ENCODE measurements at regions not wholly inside any gene's neighbourhood (a gene's known extent, or its start where the extent isn't known, plus 50 kb on each side); places are given as distances from the start of the nearest gene placed in this dataset.

DNA sequence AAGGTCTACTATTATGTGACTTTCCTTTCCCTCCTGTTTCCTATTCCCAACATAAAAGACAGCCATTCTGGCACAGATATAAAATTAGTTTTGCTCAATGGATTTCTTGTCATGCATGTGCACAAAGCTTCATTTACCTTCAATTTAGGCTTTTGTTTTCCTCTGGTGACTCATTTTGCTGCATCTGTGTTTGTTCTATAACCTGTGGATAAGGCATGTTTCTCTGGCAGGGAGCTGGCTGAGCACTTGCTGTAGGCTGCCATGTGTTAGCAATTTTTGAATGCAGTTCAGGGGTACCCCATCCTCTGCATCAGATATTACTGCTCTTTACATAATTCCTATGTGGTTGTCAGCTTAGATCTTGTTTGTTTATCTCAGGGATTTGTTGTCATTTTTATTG, 202.8 kb upstream of the GRID2 start:
- no peaks in the 10 kb centered on the region for H3K9me3 Mint-ChIP-seq
- no peaks in the 10 kb centered on the region for H3K36me3 Mint-ChIP-seq (ENCODE audit: low read depth)
- H3K4me3 Mint-ChIP-seq, result no peak overlapping the region
- DNase-seq (ENCODE audit: low read depth, low spot score), result no peak
- no peak overlapping the region for H3K27ac Mint-ChIP-seq (ENCODE audit: unreplicated experiment)
- TF ChIP-seq, protein P1, sequence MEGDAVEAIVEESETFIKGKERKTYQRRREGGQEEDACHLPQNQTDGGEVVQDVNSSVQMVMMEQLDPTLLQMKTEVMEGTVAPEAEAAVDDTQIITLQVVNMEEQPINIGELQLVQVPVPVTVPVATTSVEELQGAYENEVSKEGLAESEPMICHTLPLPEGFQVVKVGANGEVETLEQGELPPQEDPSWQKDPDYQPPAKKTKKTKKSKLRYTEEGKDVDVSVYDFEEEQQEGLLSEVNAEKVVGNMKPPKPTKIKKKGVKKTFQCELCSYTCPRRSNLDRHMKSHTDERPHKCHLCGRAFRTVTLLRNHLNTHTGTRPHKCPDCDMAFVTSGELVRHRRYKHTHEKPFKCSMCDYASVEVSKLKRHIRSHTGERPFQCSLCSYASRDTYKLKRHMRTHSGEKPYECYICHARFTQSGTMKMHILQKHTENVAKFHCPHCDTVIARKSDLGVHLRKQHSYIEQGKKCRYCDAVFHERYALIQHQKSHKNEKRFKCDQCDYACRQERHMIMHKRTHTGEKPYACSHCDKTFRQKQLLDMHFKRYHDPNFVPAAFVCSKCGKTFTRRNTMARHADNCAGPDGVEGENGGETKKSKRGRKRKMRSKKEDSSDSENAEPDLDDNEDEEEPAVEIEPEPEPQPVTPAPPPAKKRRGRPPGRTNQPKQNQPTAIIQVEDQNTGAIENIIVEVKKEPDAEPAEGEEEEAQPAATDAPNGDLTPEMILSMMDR (conservative IDR thresholded peaks at IDR 0.05), result no peak
- H3K27me3 Mint-ChIP-seq (ENCODE audit: low read depth), result no peaks in the 10 kb centered on the region
- no peaks in the 10 kb centered on the region for H3K4me1 Mint-ChIP-seq

DNA sequence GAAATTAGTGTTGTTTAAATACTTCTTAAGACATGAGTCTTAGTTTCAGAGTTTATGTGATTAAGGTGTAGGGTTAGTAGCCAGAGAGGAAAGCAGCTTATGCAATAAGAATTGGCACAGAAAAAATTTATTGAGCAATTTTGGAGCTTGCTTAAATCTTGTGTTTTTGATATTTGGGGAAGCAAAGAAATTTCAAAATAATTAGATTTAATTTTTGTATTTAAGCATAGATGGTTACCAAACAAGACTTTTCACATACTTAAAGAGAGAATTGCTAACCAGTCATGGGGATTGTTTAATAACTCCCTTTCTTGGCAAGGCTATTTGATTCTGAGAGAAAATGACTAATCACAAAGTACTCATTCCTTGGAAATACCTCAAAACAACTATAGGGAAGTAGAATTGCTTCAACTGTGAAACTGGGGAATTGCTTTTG, 202.0 kb upstream of the GRID2 start:
- no peak overlapping the region for H3K27ac Mint-ChIP-seq (ENCODE audit: unreplicated experiment)
- TF ChIP-seq, protein P1 (conservative IDR thresholded peaks at IDR 0.05), result no peak
- no peaks in the 10 kb centered on the region for H3K4me1 Mint-ChIP-seq

DNA sequence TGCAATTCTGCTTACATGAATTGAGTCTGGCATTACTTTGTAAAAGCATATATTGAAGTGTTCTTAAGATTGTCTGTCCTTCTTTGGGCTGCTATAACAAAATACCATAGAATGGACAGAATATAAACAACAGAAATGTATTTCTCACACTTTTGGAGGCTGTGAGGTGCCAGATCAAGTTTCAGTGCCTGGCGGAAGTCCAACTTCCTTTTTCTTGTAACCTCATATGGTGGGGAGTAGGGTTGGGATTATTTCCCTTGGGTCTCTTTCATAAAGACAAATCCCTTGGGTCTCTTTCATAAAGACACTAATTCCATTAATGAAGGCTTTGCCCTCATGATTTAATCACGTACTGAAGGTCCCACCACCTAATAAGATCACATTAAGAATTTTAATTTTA, 199.3 kb upstream of the GRID2 start:
- H3K4me3 Mint-ChIP-seq, result no peak overlapping the region
- DNase-seq (ENCODE audit: low read depth, low spot score), result no peak
- no peaks in the 10 kb centered on the region for H3K27me3 Mint-ChIP-seq (ENCODE audit: low read depth)
- H3K27ac Mint-ChIP-seq (ENCODE audit: unreplicated experiment), result no peak overlapping the region
- no peaks in the 10 kb centered on the region for H3K4me1 Mint-ChIP-seq
- no peaks in the 10 kb centered on the region for H3K36me3 Mint-ChIP-seq (ENCODE audit: low read depth)
- TF ChIP-seq, protein P1 (conservative IDR thresholded peaks at IDR 0.05), result no peak
- H3K9me3 Mint-ChIP-seq, result no peaks in the 10 kb centered on the region

More for the DNA sequence above, 202.0 kb upstream of the GRID2 start:
- Mint-ChIP-seq H3K4me3 (no peak overlapping the region), H3K9me3 (no peaks in the 10 kb centered on the region), H3K36me3 (ENCODE audit: low read depth) (no peaks in the 10 kb centered on the region), H3K27me3 (ENCODE audit: low read depth) (no peaks in the 10 kb centered on the region)
- no peak for DNase-seq (ENCODE audit: low read depth, low spot score)

DNA sequence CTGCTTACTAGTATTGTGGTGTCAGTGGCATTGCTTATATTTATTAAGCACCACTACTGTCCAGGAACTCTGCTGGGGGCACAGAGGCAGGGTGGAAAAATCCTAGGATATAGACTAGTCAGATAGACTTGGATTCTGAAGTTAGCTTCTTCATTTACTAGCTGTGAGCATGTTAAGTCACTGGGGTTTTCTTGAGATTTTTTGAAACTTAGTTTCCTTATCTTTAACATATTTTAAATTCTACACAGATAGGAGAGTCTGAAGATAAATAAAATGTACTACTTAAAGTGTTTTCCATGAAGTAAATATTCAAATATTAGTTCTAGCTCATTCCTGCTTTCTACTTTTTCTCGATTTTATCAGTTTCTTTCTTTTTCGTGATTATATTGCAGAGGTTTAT, 196.9 kb upstream of the GRID2 start:
- TF ChIP-seq, protein P1 (conservative IDR thresholded peaks at IDR 0.05), result no peak
- H3K9me3 Mint-ChIP-seq, result no peaks in the 10 kb centered on the region

DNA sequence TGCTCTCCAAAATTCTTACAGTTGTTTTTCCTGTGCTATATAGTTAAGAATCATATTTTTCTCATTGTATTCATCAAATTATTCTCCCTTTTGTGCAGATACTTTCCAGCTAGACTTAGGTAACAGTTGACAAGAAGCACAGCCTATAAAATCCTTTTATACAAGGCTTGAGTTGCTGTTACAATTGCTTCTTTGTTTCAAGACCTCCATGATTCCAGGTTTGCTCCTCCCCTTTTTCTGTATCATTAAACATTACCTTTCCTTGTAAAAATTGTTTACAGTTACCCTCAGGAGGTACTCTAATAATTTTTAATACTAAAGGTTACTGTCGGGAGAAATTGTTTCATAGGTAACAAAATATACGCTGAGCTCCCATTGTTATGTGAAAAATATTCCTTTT, 192.3 kb upstream of the GRID2 start:
- H3K36me3 Mint-ChIP-seq (ENCODE audit: low read depth), result no peaks in the 10 kb centered on the region
- TF ChIP-seq, protein P1 (conservative IDR thresholded peaks at IDR 0.05), result no peak
- H3K4me1 Mint-ChIP-seq, result peaks cover 10% of the 10 kb centered on the region
- no peak overlapping the region for H3K27ac Mint-ChIP-seq (ENCODE audit: unreplicated experiment)
- no peaks in the 10 kb centered on the region for H3K27me3 Mint-ChIP-seq (ENCODE audit: low read depth)
- no peak for DNase-seq (ENCODE audit: low read depth, low spot score)
- H3K4me3 Mint-ChIP-seq, result no peak overlapping the region
- H3K9me3 Mint-ChIP-seq, result no peaks in the 10 kb centered on the region

More for the DNA sequence above, 196.9 kb upstream of the GRID2 start:
- Mint-ChIP-seq H3K27ac (ENCODE audit: unreplicated experiment) (no peak overlapping the region), H3K4me1 (peaks cover 7% of the 10 kb centered on the region), H3K36me3 (ENCODE audit: low read depth) (no peaks in the 10 kb centered on the region), H3K27me3 (ENCODE audit: low read depth) (no peaks in the 10 kb centered on the region), H3K4me3 (no peak overlapping the region)
- DNase-seq (ENCODE audit: low read depth, low spot score), result no peak

DNA sequence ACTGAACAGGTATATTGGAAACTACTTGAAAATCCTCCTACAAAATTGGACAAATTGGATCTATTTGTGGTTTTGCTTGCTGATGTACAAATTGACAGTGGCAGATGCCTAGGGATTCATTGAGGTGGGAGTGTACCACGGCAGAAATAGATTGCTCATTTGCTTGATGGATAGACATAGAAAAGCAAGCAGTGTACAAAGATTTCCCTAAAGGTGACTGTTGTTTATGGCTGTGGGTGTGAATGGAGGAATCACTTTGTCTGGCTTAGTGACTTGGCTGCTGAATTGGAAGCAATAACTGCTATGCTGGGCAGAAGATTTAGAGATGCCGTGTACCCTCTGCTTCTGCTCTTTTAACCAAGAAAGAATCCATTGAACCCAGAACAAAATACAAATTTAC, 191.0 kb upstream of the GRID2 start:
- H3K27ac Mint-ChIP-seq (ENCODE audit: unreplicated experiment), result no peak overlapping the region
- H3K9me3 Mint-ChIP-seq, result no peaks in the 10 kb centered on the region
- no peaks in the 10 kb centered on the region for H3K27me3 Mint-ChIP-seq (ENCODE audit: low read depth)

More for the DNA sequence above, 191.0 kb upstream of the GRID2 start:
- TF ChIP-seq, protein P1 (conservative IDR thresholded peaks at IDR 0.05), result no peak
- Mint-ChIP-seq H3K36me3 (ENCODE audit: low read depth) (no peaks in the 10 kb centered on the region), H3K4me3 (no peak overlapping the region), H3K4me1 (peaks cover 10% of the 10 kb centered on the region)
- DNase-seq (ENCODE audit: low read depth, low spot score), result no peak

All from neural crest cell (in vitro differentiated cells).